A549 (cell line): ENCODE measurements at regions not wholly inside any gene's neighbourhood (a gene's known extent, or its start where the extent isn't known, plus 50 kb on each side); places are given as distances from the start of the nearest gene placed in this dataset.

Experiments used
- ATAC-seq, 2 experiments: fragments of 200-7000 bp in 1 of 2; fragments of >200 bp in 1 of 2; cut with Nextera tagmentation in 1 of 2; cut with Tn5 transposase in 1 of 2; 3 replicates each; pipeline versions ENCODE4 v1.8.0 to v1.9.1; 2018 to 2020; ENCODE audit warnings: mild to moderate bottlenecking in 1 of 2, moderate library complexity in 1 of 2
- CTCF ChIA-PET: fragments of 300-600 bp; sonication (Branson Sonifier 250); formaldehyde crosslinking; extraction: SDS; loops from one replicate; lab custom pipeline; 2021; ENCODE audit warnings: antibody characterized with exemption, inconsistent platforms; lab: Yijun Ruan, JAX
- POLR2A ChIA-PET: fragments of 350-600 bp; formaldehyde crosslinking; extraction: SDS; loops from one replicate; lab custom pipeline; 2021; ENCODE audit warnings: antibody characterized with exemption, inconsistent platforms; lab: Yijun Ruan, JAX
- DNase-seq, 2 experiments: peaks; one replicate each; pipeline versions ENCODE4 v3.0.0 to v3.0.0-alpha.2; 2011 to 2016; ENCODE audit warnings: low read depth in 1 of 2, low spot score in 1 of 2
- FAIRE-seq: peaks from 2 replicates; lab custom pipeline; 2011; peaks lifted over from hg19 to GRCh38; lab: Jason Lieb, UNC
- H3K27ac ChIP-seq, 2 experiments: fragments of >200 bp; sonication (Bioruptor Twin); formaldehyde crosslinking; 3 replicates each; pipeline ENCODE4 v1.5.1; 2016 to 2017
- H3K4me1 ChIP-seq: fragments of >200 bp; sonication (Bioruptor Twin); formaldehyde crosslinking; 3 replicates; pipeline ENCODE4 v1.6.1; 2016
- H3K4me2 ChIP-seq: fragments of >200 bp; sonication (Bioruptor Twin); formaldehyde crosslinking; 3 replicates; pipeline ENCODE4 v1.6.1; 2016
- H3K4me3 ChIP-seq: fragments of >200 bp; sonication (Bioruptor Twin); formaldehyde crosslinking; 3 replicates; pipeline ENCODE4 v1.5.1; 2016
- H3K9me3 ChIP-seq: fragments of >200 bp; sonication (Bioruptor Twin); formaldehyde crosslinking; 3 replicates; pipeline ENCODE4 v1.6.1; 2016
- CHD2 ChIP-seq: fragments of 150-350 bp; IDR thresholded peaks from 2 replicates; pipeline ENCODE4 v1.6.1; 2014; ENCODE audit warnings: low read length; ENCODE audit not compliant: partially characterized antibody
- CTCF ChIP-seq: fragments of >200 bp; sonication (Bioruptor Twin); formaldehyde crosslinking; IDR thresholded peaks from 3 replicates; pipeline ENCODE4 v1.5.1; 2016
- EP300 ChIP-seq, 2 experiments: fragments of >200 bp; sonication (Bioruptor Twin); formaldehyde crosslinking; IDR thresholded peaks; 2 replicates in 1 of 2; 3 replicates in 1 of 2; pipeline ENCODE4 v1.6.1; 2016 to 2017
- ESRRA ChIP-seq: fragments of 150-350 bp; IDR thresholded peaks from 2 replicates; pipeline ENCODE4 v1.6.1; 2014; ENCODE audit warnings: mild to moderate bottlenecking, low read length, borderline replicate concordance
- FOSB ChIP-seq: fragments of 250-450 bp; sonication (Bioruptor Pico); IDR thresholded peaks from 2 replicates; pipeline ENCODE4 v1.5.0; 2020; ENCODE audit warnings: mild to moderate bottlenecking, moderate library complexity
- FOSL2 ChIP-seq, 2 experiments: fragments of 450-650 bp in 1 of 2; fragments of >200 bp in 1 of 2; sonication (Bioruptor Twin) in 1 of 2; formaldehyde crosslinking; IDR thresholded peaks; 2 replicates each; pipeline versions ENCODE4 v1.5.0 to v1.6.1; 2016 to 2020; ENCODE audit warnings: mild to moderate bottlenecking in 1 of 2, moderate library complexity in 1 of 2
- GATA3 ChIP-seq: IDR thresholded peaks from 2 replicates; pipeline ENCODE4 v1.6.1; 2012; ENCODE audit warnings: borderline replicate concordance
- HOXB5 ChIP-seq: fragments of 250-450 bp; sonication (Bioruptor Pico); IDR thresholded peaks from 2 replicates; pipeline ENCODE4 v1.5.0; 2020; ENCODE audit warnings: mild to moderate bottlenecking, moderate library complexity
- JUNB ChIP-seq: fragments of >200 bp; sonication (Bioruptor Twin); formaldehyde crosslinking; IDR thresholded peaks from 2 replicates; pipeline ENCODE4 v1.6.1; 2016
- MAFK ChIP-seq: fragments of 450-650 bp; IDR thresholded peaks from 2 replicates; pipeline ENCODE4 v1.6.1; 2014; ENCODE audit not compliant: partially characterized antibody
- MYC ChIP-seq: IDR thresholded peaks from 2 replicates; pipeline ENCODE4 v1.6.1; 2012; ENCODE audit warnings: mild to moderate bottlenecking, inconsistent platforms, low read length, improper control_type of control experiment, borderline replicate concordance
- RAD21 ChIP-seq, 2 experiments: fragments of >200 bp in 1 of 2; sonication (Bioruptor Twin) in 1 of 2; formaldehyde crosslinking in 1 of 2; IDR thresholded peaks in 1 of 2; conservative IDR thresholded peaks in 1 of 2; 2 replicates in 1 of 2; 3 replicates in 1 of 2; pipeline ENCODE4 v1.6.1; 2012 to 2018; ENCODE audit warnings: inconsistent platforms in 1 of 2
- RNF2 ChIP-seq: fragments of 200-600 bp; sonication (generic); IDR thresholded peaks from 2 replicates; pipeline ENCODE4 v1.6.1; 2016; ENCODE audit warnings: low read depth, mild to moderate bottlenecking, antibody characterized with exemption, moderate library complexity, borderline replicate concordance
- SMC3 ChIP-seq: fragments of >200 bp; sonication (Bioruptor Twin); formaldehyde crosslinking; IDR thresholded peaks from 3 replicates; pipeline ENCODE4 v1.6.1; 2018; ENCODE audit warnings: inconsistent platforms
- SREBF2 ChIP-seq: fragments of 450-650 bp; IDR thresholded peaks from 2 replicates; pipeline ENCODE4 v1.6.1; 2014; ENCODE audit warnings: mild to moderate bottlenecking, moderate library complexity
- TFCP2L1 ChIP-seq: fragments of 250-450 bp; sonication (Bioruptor Pico); IDR thresholded peaks from 2 replicates; pipeline ENCODE4 v1.5.0; 2021; ENCODE audit warnings: mild to moderate bottlenecking
- WGBS: methylation state at CpG from one replicate; pipeline ENCODE4 v1.1.6; 2017; ENCODE audit errors: missing lambda C conversion rate; 5-methylcytosine and 5-hydroxymethylcytosine counted together
- TF ChIP-seq, protein P1 (sequence below): IDR thresholded peaks from 2 replicates; pipeline ENCODE4 v1.6.1; 2012
- TF ChIP-seq, protein P2 (sequence below): fragments of 150-350 bp; IDR thresholded peaks from 2 replicates; pipeline ENCODE4 v1.6.1; 2014; ENCODE audit warnings: low read depth, mild to moderate bottlenecking, low read length
- TF ChIP-seq, protein P3 (sequence below): fragments of >200 bp; sonication (Bioruptor Twin); formaldehyde crosslinking; IDR thresholded peaks from 3 replicates; pipeline ENCODE4 v1.6.1; 2016

DNA sequence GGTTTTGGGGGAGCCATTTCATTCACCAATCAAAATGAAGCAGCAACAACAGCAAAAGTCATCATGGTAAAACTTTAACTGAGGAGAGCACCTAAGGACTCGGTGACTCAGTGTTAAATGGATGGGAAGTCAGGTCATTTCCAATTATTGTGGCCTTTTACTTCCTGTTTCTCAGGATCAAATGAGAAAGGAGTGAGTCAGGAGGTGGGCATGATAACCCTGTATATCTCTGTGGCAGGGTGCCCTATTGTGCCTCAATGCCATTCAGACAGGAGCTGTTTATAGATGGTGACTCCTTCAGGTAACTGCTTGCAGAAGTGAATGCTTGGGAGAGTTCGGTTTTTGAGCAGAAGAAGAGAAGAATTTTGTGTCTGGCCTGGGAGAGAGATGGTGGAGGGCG, 135.5 kb upstream of the CPM start:
- FAIRE-seq (no peak), ATAC-seq (peak; percentile 75 to 84), DNase-seq (peak; percentile 80 to 86)
- CTCF ChIA-PET: interaction anchor here (0.6 to 4.1 kb wide), 7 partner anchors 8 to 202 kb away, joined by 3 to 69 read pairs (median 8); no protein-coding TSS in a partner anchor
- POLR2A ChIA-PET: no interaction called here
- no peaks in the 10 kb centered on the region for H3K9me3 ChIP-seq
- WGBS: 29% methylated on average over 3 of the region's 3 CpGs
- peak; percentile 75 for TF ChIP-seq JUNB
- no peak for TF ChIP-seq SREBF2
- peak; percentile 67; the same call in 1 of the 2 replicates for TF ChIP-seq GATA3
- 0 out of 2 replicates have a peak, but pooled peaks have one; percentile 46 for TF ChIP-seq FOSL2 (IDR thresholded peaks at IDR 0.05)
- TF ChIP-seq FOSL2 (CRISPR knock-in tag; IDR thresholded peaks at IDR 0.05): peak; percentile 87
- TF ChIP-seq ESRRA: no peak
- TF ChIP-seq, protein P1, sequence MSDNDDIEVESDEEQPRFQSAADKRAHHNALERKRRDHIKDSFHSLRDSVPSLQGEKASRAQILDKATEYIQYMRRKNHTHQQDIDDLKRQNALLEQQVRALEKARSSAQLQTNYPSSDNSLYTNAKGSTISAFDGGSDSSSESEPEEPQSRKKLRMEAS: peak; percentile 53
- peaks cover 29% of the 10 kb centered on the region for H3K4me1 ChIP-seq
- peak overlapping the region; percentile 50 to 81 for H3K27ac ChIP-seq
- H3K4me2 ChIP-seq: peak overlapping the region; percentile 58
- no peak overlapping the region for H3K4me3 ChIP-seq

- TF ChIP-seq RNF2 (no peak), MYC (no peak), CHD2 (no peak), HOXB5 (no peak), EP300 (IDR thresholded peaks at IDR 0.05) (no peak), TFCP2L1 (no peak), MAFK (no peak)
- TF ChIP-seq, protein P2, sequence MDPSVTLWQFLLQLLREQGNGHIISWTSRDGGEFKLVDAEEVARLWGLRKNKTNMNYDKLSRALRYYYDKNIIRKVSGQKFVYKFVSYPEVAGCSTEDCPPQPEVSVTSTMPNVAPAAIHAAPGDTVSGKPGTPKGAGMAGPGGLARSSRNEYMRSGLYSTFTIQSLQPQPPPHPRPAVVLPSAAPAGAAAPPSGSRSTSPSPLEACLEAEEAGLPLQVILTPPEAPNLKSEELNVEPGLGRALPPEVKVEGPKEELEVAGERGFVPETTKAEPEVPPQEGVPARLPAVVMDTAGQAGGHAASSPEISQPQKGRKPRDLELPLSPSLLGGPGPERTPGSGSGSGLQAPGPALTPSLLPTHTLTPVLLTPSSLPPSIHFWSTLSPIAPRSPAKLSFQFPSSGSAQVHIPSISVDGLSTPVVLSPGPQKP: no peak
- TF ChIP-seq, protein P3, sequence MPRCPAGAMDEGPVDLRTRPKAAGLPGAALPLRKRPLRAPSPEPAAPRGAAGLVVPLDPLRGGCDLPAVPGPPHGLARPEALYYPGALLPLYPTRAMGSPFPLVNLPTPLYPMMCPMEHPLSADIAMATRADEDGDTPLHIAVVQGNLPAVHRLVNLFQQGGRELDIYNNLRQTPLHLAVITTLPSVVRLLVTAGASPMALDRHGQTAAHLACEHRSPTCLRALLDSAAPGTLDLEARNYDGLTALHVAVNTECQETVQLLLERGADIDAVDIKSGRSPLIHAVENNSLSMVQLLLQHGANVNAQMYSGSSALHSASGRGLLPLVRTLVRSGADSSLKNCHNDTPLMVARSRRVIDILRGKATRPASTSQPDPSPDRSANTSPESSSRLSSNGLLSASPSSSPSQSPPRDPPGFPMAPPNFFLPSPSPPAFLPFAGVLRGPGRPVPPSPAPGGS: no peak
- TF ChIP-seq, all 56 proteins: peak for 0
- ATAC-seq (no peak), DNase-seq (no peak), FAIRE-seq (no peak)
- Histone ChIP-seq H3K27ac (peak overlapping the region in 1 of 2 experiments; percentile 81; a peak in 3 of 6 replicates), H3K4me2 (no peak overlapping the region), H3K4me3 (no peak overlapping the region), H3K9me3 (no peaks in the 10 kb centered on the region), H3K4me1 (peaks cover 29% of the 10 kb centered on the region)
- CTCF ChIA-PET: interaction anchor here (0.7 to 4.1 kb wide), 26 partner anchors 9 to 239 kb away, joined by 3 to 69 read pairs (median 4); no protein-coding TSS in a partner anchor
- POLR2A ChIA-PET: no interaction called here
- 96% methylated on average over 10 of the region's 10 CpGs for WGBS
Observed at GRCh38 chr12:69069479-69069878, 136.5 kb upstream of the CPM start.

GRCh38 chr12:69070319-69071090, 137.5 kb upstream of the CPM start:
- Histone ChIP-seq H3K4me2 (no peak overlapping the region), H3K9me3 (no peaks in the 10 kb centered on the region), H3K4me3 (no peak overlapping the region), H3K4me1 (peaks cover 26% of the 10 kb centered on the region), H3K27ac (peak overlapping the region in 1 of 2 experiments; percentile 59; a peak in 1 of 6 replicates)
- no peak for FAIRE-seq
- WGBS: 27% methylated on average over 6 of the region's 6 CpGs
- ATAC-seq: peak; percentile 90 to 94
- ChIA-PET CTCF (interaction anchor here (0.7 to 4.1 kb wide), 35 partner anchors 8 to 240 kb away, joined by 3 to 69 read pairs (median 4); no protein-coding TSS in a partner anchor), POLR2A (interaction anchor here (0.6 kb wide), 1 partner anchor 904 kb away, joined by 4 read pairs; no protein-coding TSS in a partner anchor)
- DNase-seq: peak; percentile 60 to 70
- TF ChIP-seq FOSB (CRISPR knock-in tag) (0 out of 2 replicates have a peak, but pooled peaks have one; percentile 1), GATA3 (no peak), CTCF (peak; percentile 93), RAD21 (conservative IDR thresholded peaks at IDR 0.05 in 1 of 2, IDR thresholded peaks at IDR 0.05 in 1 of 2) (peak; percentile 92 to 97), SMC3 (peak; percentile 94)
